A673 (cell line): ENCODE measurements at regions not wholly inside any gene's neighbourhood (a gene's known extent, or its start where the extent isn't known, plus 50 kb on each side); places are given as distances from the start of the nearest gene placed in this dataset.

Source experiments
- CTCF ChIP-seq: fragments of 300-800, 200-600 bp; sonication (generic); conservative IDR thresholded peaks from 2 replicates; pipeline ENCODE4 v1.5.1; 2017; ENCODE audit warnings: low read depth, mild to moderate bottlenecking, antibody characterized with exemption, low read length, moderate library complexity, mixed read lengths
- EZH2 ChIP-seq: fragments of 200-600 bp; sonication (generic); IDR thresholded peaks from 2 replicates; pipeline ENCODE4 v1.6.1; 2017; ENCODE audit warnings: borderline replicate concordance, low read depth, mild to moderate bottlenecking, mixed read lengths, antibody characterized with exemption, low read length; ENCODE audit not compliant: poor library complexity, severe bottlenecking

- TF ChIP-seq CTCF (no peak), EZH2 (no peak)
These were observed 425.9 kb upstream of the JARID2 start for GRCh38 chr6:14819840-14820420.
